DND-41 (cell line): ENCODE measurements at regions not wholly inside any gene's neighbourhood (a gene's known extent, or its start where the extent isn't known, plus 50 kb on each side); places are given as distances from the start of the nearest gene placed in this dataset.

Source experiments
- EZH2 ChIP-seq: IDR thresholded peaks from 3 replicates; pipeline ENCODE4 v1.6.1; 2012; ENCODE audit warnings: borderline replicate concordance, low read depth, mild to moderate bottlenecking, moderate library complexity, low read length, inconsistent platforms; ENCODE audit not compliant: severe bottlenecking
- TF ChIP-seq, protein P1 (sequence below): IDR thresholded peaks from 2 replicates; pipeline ENCODE4 v1.5.1; 2012; ENCODE audit warnings: borderline replicate concordance, low read length, moderate library complexity, mild to moderate bottlenecking; ENCODE audit not compliant: poor library complexity, severe bottlenecking; ENCODE audit errors: extremely low read depth

DNA sequence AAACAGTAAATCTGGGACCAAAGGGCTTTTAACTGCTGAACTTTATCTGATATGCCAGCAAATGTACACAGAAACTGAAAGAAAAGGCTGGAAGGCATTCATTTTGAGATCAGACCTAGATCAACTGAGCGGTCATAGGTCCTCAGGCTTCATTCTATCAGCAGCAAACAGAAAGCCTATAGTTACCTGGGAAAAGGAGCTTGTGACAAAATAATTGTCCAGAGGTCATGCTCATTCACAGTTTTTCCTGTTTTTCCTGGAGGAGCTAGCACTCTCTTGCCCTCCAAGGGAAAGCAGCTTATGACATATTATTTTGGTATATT, 320.2 kb downstream of the AHR start:
- TF ChIP-seq, protein P1, sequence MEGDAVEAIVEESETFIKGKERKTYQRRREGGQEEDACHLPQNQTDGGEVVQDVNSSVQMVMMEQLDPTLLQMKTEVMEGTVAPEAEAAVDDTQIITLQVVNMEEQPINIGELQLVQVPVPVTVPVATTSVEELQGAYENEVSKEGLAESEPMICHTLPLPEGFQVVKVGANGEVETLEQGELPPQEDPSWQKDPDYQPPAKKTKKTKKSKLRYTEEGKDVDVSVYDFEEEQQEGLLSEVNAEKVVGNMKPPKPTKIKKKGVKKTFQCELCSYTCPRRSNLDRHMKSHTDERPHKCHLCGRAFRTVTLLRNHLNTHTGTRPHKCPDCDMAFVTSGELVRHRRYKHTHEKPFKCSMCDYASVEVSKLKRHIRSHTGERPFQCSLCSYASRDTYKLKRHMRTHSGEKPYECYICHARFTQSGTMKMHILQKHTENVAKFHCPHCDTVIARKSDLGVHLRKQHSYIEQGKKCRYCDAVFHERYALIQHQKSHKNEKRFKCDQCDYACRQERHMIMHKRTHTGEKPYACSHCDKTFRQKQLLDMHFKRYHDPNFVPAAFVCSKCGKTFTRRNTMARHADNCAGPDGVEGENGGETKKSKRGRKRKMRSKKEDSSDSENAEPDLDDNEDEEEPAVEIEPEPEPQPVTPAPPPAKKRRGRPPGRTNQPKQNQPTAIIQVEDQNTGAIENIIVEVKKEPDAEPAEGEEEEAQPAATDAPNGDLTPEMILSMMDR = no peak
- TF ChIP-seq EZH2 = no peak
